Endothelial cell of umbilical vein (primary cell): ENCODE measurements at regions not wholly inside any gene's neighbourhood (a gene's known extent, or its start where the extent isn't known, plus 50 kb on each side); places are given as distances from the start of the nearest gene placed in this dataset.

Source experiments
- CTCF ChIP-seq, 2 donors: IDR thresholded peaks; 1 replicate in 1 of 2; 2 replicates in 1 of 2; pipeline ENCODE4 v1.5.1; 2011; ENCODE audit warnings: low read length in 2 of 2, mild to moderate bottlenecking in 2 of 2, moderate library complexity in 2 of 2, control low read depth in 1 of 2, inconsistent platforms in 1 of 2, low read depth in 1 of 2; ENCODE audit not compliant: insufficient read depth in 1 of 2; ENCODE audit errors: extremely low read depth in 1 of 2
- EZH2 ChIP-seq: IDR thresholded peaks from 2 replicates; pipeline ENCODE4 v1.6.1; 2012; ENCODE audit warnings: borderline replicate concordance, low read depth, mild to moderate bottlenecking, moderate library complexity, low read length, inconsistent platforms; ENCODE audit not compliant: severe bottlenecking
- JUN ChIP-seq: IDR thresholded peaks from 2 replicates; pipeline ENCODE4 v1.6.1; 2011; ENCODE audit warnings: borderline replicate concordance, low read depth; ENCODE audit not compliant: insufficient read length, insufficient read depth
- MAX ChIP-seq: IDR thresholded peaks from 2 replicates; pipeline ENCODE4 v1.6.1; 2011; ENCODE audit not compliant: insufficient read depth, insufficient read length
- POLR2AphosphoS5 ChIP-seq: IDR thresholded peaks from 2 replicates; pipeline ENCODE4 v1.6.1; 2012; ENCODE audit warnings: low read depth, mild to moderate bottlenecking, control low read depth, low read length, moderate library complexity; ENCODE audit not compliant: insufficient read depth

GRCh38 chr2:167697948-167698347, 549.4 kb downstream of the STK39 start:
- TF ChIP-seq CTCF (IDR thresholded peaks at IDR 0.05; ENCODE audit: extremely low read depth in 1 of 2, insufficient read depth in 1 of 2, low read depth in 1 of 2, low read length in 2 of 2): no peak
- no peak for TF ChIP-seq EZH2
- TF ChIP-seq JUN: no peak
- TF ChIP-seq POLR2AphosphoS5: no peak
- no peak for TF ChIP-seq MAX
